ENCODE measurements at regions not wholly inside any gene's neighbourhood (a gene's known extent, or its start where the extent isn't known, plus 50 kb on each side); places are given as distances from the start of the nearest gene placed in this dataset.

DNA sequence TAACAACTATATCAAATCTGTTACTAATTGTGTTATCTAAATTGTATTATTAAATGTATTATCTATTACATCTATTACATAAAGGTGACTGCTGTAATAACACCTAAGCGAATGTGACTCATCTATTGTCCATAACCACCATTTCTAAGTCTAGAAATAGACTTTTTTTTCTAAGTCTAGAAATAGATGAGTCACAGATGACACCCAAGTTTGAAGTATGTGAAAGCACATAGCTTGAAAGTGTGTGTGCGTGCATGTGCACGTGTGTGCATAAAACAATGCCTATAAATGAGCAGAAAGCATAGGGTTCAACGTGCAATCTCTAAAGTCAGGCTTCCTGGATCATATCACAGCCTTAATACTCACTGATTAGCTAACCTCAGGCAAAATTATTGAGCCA lies 451.3 kb upstream of the USP15 start:
- CTCF ChIA-PET (ENCODE audit: unreplicated experiment) = no interaction called here

DNA sequence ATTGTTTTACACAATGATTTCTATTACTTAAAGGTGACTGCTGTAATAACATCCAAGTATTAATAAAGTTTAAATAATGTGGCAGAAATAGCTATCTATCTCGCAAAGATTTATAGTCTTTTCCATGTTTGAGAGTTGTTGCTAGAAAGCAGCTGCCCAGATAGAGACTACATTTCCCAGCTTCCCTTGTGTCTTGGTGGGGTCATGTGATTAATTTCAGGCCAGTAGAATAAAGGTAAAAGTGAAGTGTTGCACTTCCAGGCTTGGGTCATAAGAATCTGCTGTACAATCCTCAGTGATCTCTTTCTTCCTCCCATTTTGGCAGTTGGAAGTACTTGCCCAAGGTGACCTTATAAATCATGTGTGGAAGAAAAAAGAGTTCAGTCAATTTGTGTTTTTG lies 449.7 kb upstream of the USP15 start:
- Histone ChIP-seq H3K4me1 (ENCODE audit: insufficient read depth, low read length, poor library complexity, severe bottlenecking) (no peaks in the 10 kb centered on the region), H3K9me3 (ENCODE audit: low read length) (no peaks in the 10 kb centered on the region), H2AFZ (ENCODE audit: low read length) (no peak overlapping the region), H3K9me2 (ENCODE audit: insufficient read depth, low read length) (no peaks in the 10 kb centered on the region), H4K20me1 (ENCODE audit: insufficient read depth, low read length) (no peaks in the 10 kb centered on the region), H3K79me2 (ENCODE audit: insufficient read depth, low read depth, low read length) (no peaks in the 10 kb centered on the region), H3K4me2 (ENCODE audit: low read length) (no peak overlapping the region), H3K36me3 (ENCODE audit: insufficient read depth, low read length) (no peaks in the 10 kb centered on the region), H3K27ac (ENCODE audit: low read depth, low read length, poor library complexity, severe bottlenecking) (no peak overlapping the region), H3K4me3 (ENCODE audit: low read depth, low read length, poor library complexity, severe bottlenecking) (no peak overlapping the region)
- no TSS peak for BruUV-seq (replicated peaks)
- ChIA-PET POLR2A (interaction anchor here (0.6 kb wide), 1 partner anchor 15 kb away, joined by 4 read pairs; no protein-coding TSS in a partner anchor), CTCF (ENCODE audit: unreplicated experiment) (no interaction called here)
- intact Hi-C loops (cut with micrococcal nuclease; ENCODE audit: unreplicated experiment) = no loop called here
- no peak for DNase-seq (ENCODE audit: low spot score)
- TF ChIP-seq, protein P1, sequence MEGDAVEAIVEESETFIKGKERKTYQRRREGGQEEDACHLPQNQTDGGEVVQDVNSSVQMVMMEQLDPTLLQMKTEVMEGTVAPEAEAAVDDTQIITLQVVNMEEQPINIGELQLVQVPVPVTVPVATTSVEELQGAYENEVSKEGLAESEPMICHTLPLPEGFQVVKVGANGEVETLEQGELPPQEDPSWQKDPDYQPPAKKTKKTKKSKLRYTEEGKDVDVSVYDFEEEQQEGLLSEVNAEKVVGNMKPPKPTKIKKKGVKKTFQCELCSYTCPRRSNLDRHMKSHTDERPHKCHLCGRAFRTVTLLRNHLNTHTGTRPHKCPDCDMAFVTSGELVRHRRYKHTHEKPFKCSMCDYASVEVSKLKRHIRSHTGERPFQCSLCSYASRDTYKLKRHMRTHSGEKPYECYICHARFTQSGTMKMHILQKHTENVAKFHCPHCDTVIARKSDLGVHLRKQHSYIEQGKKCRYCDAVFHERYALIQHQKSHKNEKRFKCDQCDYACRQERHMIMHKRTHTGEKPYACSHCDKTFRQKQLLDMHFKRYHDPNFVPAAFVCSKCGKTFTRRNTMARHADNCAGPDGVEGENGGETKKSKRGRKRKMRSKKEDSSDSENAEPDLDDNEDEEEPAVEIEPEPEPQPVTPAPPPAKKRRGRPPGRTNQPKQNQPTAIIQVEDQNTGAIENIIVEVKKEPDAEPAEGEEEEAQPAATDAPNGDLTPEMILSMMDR (conservative IDR thresholded peaks at IDR 0.05; ENCODE audit: low read length) = no peak
- no peak for TF ChIP-seq EZH2phosphoT487 (IDR thresholded peaks at IDR 0.05; ENCODE audit: borderline replicate concordance, low read depth, low read length)

More for the DNA sequence above, 451.3 kb upstream of the USP15 start:
- TF ChIP-seq, protein P1 (conservative IDR thresholded peaks at IDR 0.05; ENCODE audit: low read length) = no peak
- no peak for TF ChIP-seq EZH2phosphoT487 (IDR thresholded peaks at IDR 0.05; ENCODE audit: borderline replicate concordance, low read depth, low read length)
- Histone ChIP-seq H3K9me3 (ENCODE audit: low read length) (no peaks in the 10 kb centered on the region), H3K79me2 (ENCODE audit: insufficient read depth, low read depth, low read length) (no peaks in the 10 kb centered on the region), H3K27ac (ENCODE audit: low read depth, low read length, poor library complexity, severe bottlenecking) (no peak overlapping the region), H3K4me1 (ENCODE audit: insufficient read depth, low read length, poor library complexity, severe bottlenecking) (no peaks in the 10 kb centered on the region), H3K9me2 (ENCODE audit: insufficient read depth, low read length) (no peaks in the 10 kb centered on the region), H3K36me3 (ENCODE audit: insufficient read depth, low read length) (no peaks in the 10 kb centered on the region), H4K20me1 (ENCODE audit: insufficient read depth, low read length) (no peaks in the 10 kb centered on the region), H2AFZ (ENCODE audit: low read length) (no peak overlapping the region), H3K4me3 (ENCODE audit: low read depth, low read length, poor library complexity, severe bottlenecking) (no peak overlapping the region), H3K4me2 (ENCODE audit: low read length) (no peak overlapping the region)
- intact Hi-C loops (cut with micrococcal nuclease; ENCODE audit: unreplicated experiment) = loop anchor here (5.0 kb wide), 1 partner anchor 1267 kb away; no protein-coding TSS in a partner anchor
- no peak for DNase-seq (ENCODE audit: low spot score)
- no TSS peak for BruUV-seq (replicated peaks)
- POLR2A ChIA-PET = interaction anchor here (1.1 kb wide), 1 partner anchor 40 kb away, joined by 3 read pairs; no protein-coding TSS in a partner anchor

DNA sequence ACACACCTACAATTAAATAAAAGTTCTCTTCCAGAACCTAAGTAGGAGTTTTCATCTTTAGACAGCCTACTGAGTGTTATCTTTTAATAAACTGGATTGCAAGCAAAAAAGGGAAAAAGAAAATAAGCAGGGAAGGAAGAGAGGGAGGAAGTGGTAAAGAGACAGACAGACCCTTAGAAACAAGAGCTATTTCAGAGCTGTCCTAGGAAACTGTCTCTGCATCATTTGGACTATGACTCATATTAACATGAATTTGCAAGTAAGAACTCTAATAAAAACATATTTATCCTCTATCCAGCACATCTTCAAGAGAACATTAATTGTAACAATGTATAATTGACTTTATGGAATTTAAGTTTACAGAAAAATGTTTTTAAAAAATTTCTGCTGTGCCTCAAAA lies 438.8 kb upstream of the USP15 start:
- H3K9me3 ChIP-seq (ENCODE audit: low read length) = no peaks in the 10 kb centered on the region
- no peak overlapping the region for H3K4me3 ChIP-seq (ENCODE audit: low read depth, low read length, poor library complexity, severe bottlenecking)
- no peaks in the 10 kb centered on the region for H3K36me3 ChIP-seq (ENCODE audit: insufficient read depth, low read length)
- H3K4me2 ChIP-seq (ENCODE audit: low read length) = no peak overlapping the region
- H2AFZ ChIP-seq (ENCODE audit: low read length) = no peak overlapping the region
- no peak overlapping the region for H3K27ac ChIP-seq (ENCODE audit: low read depth, low read length, poor library complexity, severe bottlenecking)
- intact Hi-C loops (cut with micrococcal nuclease; ENCODE audit: unreplicated experiment) = no loop called here
- CTCF ChIA-PET (ENCODE audit: unreplicated experiment) = no interaction called here
- no peak for DNase-seq (ENCODE audit: low spot score)
- no peaks in the 10 kb centered on the region for H3K79me2 ChIP-seq (ENCODE audit: insufficient read depth, low read depth, low read length)
- H3K9me2 ChIP-seq (ENCODE audit: insufficient read depth, low read length) = no peaks in the 10 kb centered on the region
- POLR2A ChIA-PET = interaction anchor here (0.6 to 0.7 kb wide), 2 partner anchors 17 to 622 kb away, joined by 3 read pairs; no protein-coding TSS in a partner anchor
- no peaks in the 10 kb centered on the region for H3K4me1 ChIP-seq (ENCODE audit: insufficient read depth, low read length, poor library complexity, severe bottlenecking)
- no TSS peak for BruUV-seq (replicated peaks)
- H4K20me1 ChIP-seq (ENCODE audit: insufficient read depth, low read length) = no peaks in the 10 kb centered on the region
- TF ChIP-seq, protein P1 (conservative IDR thresholded peaks at IDR 0.05; ENCODE audit: low read length) = no peak
- no peak for TF ChIP-seq EZH2phosphoT487 (IDR thresholded peaks at IDR 0.05; ENCODE audit: borderline replicate concordance, low read depth, low read length)

Measured in OCI-LY7 (cell line).